Adrenal gland (tissue), 5 donors: ENCODE measurements at regions not wholly inside any gene's neighbourhood (a gene's known extent, or its start where the extent isn't known, plus 50 kb on each side); places are given as distances from the start of the nearest gene placed in this dataset.

ENCODE experiments used
- CTCF ChIP-seq, 6 experiments: fragments of 450-650 bp in 4 of 6; fragments of 200-600 bp in 2 of 6; sonication (generic) in 1 of 6; IDR thresholded peaks; 1 replicate in 5 of 6; 2 replicates in 1 of 6; pipeline versions ENCODE4 v1.5.1 to v1.8.0; 2016 to 2021; ENCODE audit warnings: antibody characterized with exemption in 6 of 6, mild to moderate bottlenecking in 2 of 6, moderate library complexity in 1 of 6
- POLR2A ChIP-seq, 2 donors: fragments of 450-650 bp; IDR thresholded peaks; one replicate each; pipeline ENCODE4 v1.6.1; 2017; ENCODE audit warnings: antibody characterized with exemption in 2 of 2, mild to moderate bottlenecking in 2 of 2, moderate library complexity in 1 of 2
- donor health status: DM: no; HTN: no; CAD: no.

DNA sequence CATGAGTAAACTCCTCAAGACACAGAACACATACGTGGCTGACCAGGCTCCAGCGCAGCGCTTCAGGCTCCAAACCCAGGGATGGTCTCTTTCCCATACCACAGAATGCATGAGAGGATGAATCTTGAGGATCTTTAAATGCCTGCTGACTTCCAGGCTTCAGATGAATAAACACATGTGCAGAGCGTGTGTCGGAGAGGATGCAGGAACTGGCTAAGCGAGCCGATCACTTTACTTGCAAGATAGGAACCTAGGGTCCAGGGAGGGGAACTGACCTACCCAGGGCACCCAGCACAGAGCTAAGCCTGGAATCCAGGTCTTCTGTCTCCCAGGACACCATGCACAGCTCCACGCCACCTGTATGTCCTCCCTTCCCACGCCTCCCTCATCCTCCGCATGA is 209.8 kb downstream of the BCL11B start:
- no peak for TF ChIP-seq CTCF (IDR thresholded peaks at IDR 0.05)
- TF ChIP-seq POLR2A (IDR thresholded peaks at IDR 0.05): no peak
